ENCODE measurements at regions not wholly inside any gene's neighbourhood (a gene's known extent, or its start where the extent isn't known, plus 50 kb on each side); places are given as distances from the start of the nearest gene placed in this dataset.

- no peak for DNase-seq (ENCODE audit: low spot score)
Measured at GRCh38 chr11:114876234-114876633, 197.9 kb downstream of the NXPE2 start.

DNA sequence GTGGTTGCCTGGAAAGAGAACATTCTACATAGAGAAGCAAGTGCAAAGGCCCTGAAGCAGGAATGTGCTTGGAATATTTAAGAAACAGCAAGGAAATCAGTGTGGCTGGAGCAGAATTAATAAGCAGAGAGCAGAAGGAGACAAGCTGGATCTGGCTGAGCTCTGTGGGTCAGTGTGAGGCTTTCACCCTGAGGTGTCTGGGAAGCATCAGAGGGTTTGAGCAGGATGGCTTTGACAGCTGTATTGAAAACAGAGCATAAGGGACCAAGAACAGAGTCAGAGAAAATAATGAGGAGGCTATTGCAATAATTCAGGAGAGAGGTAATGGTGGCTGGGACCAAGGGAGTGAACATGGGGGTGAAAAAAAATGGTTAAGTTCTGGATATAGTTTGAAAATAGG is 199.6 kb downstream of the NXPE2 start:
- DNase-seq (ENCODE audit: low spot score), result no peak

DNA sequence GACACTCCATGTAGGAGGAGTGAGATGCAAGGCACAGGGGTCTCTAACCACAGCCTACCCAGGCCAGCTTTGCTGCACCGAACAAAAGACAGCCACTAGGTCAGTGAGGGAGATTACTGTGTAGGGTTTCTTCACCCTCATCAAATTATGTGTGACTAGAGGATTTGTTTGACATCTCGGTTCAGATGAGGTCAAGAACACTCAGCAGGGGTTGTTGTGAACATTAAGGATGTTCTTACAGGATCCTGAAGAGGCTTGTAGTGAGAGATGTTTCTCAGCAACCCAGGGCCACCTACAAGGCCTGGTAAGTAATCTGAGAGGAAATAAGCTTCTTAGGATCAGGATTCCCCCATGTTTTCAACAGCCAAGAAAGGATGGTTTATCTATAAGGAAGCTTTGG is 202.1 kb downstream of the NXPE2 start:
- DNase-seq (ENCODE audit: low spot score), result no peak

DNA sequence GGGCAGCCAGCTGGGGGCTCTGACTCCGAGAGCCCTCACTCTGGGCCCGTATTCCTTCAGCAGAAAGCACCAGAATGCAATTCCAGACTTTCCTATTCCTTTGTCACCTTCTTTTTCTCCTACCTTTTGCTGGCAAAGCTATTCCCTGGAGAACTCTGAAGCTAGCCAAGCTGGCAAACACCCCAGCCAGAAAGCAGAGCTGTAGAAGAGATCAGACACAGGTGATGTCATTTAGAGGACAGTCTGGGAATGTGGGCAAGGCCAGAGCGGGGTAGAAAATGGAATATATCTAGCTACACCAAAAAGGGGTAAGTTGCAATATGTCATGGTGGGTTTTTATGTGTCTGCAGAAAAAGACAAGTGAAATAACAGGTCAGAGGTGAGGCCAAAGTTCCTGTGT is 205.1 kb downstream of the NXPE2 start:
- no peak for DNase-seq (ENCODE audit: low spot score)

DNA sequence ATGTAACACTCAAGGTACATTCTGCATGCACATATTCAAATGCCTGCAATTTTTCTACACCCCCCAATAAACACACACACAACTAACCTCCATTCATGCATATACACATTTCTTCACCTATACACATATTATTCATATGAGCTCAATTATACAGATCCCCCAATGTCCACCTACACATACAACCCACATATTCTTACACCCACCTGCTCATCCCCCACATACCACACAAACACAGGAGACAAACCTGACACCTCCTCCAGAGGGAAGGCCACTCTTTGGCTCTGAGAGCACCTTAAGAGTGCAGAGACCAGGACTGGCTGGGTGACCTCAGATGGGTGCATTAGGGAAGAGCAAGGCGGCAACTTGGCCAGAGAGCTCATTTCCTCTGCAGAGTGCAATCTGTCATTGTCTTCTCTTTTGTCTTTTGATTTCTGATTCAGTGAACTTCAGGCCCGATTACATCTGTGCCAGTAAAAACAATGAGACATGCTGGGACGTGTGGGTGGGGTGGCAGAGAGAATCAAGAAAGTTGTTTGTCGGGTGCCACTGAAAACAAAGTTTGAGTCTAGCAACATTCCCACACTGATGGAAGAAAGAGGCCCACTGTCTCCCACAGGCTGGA is 208.4 kb downstream of the NXPE2 start:
- no peak for DNase-seq (ENCODE audit: low spot score)

DNA sequence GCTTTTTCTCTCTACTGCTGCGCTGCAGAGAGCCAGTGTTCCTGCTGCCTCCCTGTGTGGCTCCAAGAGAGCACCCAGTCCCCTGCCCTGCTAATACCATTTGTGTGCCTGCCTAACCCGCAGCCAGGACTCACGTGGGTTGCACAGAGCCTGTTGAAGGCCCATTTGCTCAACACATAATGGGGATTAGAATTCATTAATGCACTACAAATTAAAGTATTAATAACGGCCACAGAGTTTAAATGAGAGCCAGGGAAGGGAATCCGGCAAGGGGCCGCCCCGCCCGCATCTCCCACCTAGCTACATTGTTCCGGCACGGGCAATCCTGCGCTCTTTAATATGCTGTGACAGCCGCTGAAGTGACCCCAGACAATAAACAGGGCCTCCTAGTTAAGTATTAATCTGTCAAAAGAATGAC is 211.3 kb downstream of the NXPE2 start:
- DNase-seq (ENCODE audit: low spot score), result no peak

- no peak for DNase-seq (ENCODE audit: low spot score)
Measured at GRCh38 chr11:114890038-114890437, 211.7 kb downstream of the NXPE2 start.

DNA sequence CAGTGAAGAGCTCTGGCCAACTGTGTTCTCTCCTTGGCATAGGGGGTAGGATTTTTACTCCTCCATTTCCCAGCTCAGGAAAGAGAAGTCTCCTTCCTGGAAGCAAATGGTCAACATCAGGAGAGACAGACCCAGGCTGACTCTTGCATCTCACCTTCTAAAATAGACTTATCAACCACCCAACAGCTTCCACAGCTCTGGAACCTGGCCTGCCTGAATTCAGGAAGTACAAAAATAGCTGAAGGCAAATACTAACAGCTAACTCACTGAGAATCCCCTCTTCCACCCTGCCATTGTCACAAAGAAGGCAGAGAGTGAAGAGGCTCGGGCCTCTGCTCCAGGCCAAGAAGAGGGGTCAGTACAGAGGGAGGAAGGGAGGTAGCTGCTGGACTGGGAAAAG is 213.6 kb downstream of the NXPE2 start:
- no peak for DNase-seq (ENCODE audit: low spot score)

DNA sequence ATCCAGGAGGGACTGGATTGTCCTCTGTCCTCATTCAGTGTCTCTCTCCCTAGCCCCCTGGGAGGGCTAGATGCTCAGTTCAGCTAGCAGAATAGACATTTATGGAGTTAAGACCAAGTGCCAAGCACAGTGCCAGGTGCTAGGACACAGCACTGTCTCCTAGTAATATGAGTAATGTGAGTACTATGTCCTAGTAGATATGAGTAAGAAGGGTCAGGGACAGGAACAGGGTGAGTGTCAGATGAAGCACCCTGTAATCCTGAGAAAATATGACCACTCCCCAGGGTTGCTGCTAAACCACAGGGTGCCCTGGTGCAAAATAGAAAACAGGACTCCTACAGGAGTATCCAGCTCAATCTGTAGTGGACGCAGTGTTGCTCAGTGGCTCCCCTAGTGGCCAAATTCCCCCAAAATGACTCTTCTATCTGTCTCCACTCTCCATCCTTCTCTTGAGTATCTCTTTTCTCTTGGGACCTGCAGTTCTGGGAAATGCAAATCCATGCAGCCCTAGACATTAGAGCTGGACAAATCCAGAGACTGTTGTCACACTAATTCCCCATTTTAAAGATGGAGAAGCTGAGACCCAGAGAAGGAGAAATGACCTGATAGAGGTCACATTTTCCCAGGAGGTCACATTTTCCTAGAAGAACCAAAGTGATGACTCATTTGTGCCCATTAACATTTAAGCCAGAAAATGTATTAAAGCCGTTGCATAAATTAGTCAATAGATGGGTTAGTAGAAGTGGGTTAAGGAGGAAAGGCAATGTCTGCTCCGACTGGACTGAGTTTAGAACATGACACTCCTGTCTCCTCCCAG is 214.3 kb downstream of the NXPE2 start:
- no peak for DNase-seq (ENCODE audit: low spot score)

- DNase-seq (ENCODE audit: low spot score), result no peak
Measured at GRCh38 chr11:114893329-114893728, 215.0 kb downstream of the NXPE2 start.

DNA sequence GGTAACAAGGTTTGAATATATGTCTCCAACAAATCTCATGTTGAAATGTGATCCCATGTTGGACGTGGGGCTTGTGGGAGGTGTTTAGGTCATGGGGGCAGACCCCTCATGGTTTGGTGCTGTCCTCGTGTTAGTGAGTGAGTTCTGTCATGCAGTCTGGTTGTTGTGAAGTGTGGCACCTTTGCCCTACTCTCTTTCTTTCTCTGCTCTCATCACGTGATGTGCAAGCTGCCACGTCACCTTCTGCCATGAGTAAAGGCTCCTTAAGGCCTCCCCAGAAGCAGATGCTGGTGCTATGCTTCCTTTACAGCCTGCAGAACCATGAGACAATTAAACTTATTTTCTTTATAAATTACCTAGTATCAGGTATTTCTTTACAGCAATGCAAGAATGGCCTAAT is 218.3 kb downstream of the NXPE2 start:
- DNase-seq (ENCODE audit: low spot score), result no peak

- DNase-seq (ENCODE audit: low spot score), result no peak
Measured at GRCh38 chr11:114909866-114910265, 231.5 kb downstream of the NXPE2 start.

- DNase-seq (ENCODE audit: low spot score), result no peak
Measured at GRCh38 chr11:114912826-114913225, 234.5 kb downstream of the NXPE2 start.

GRCh38 chr11:114914231-114915005 is 236.1 kb downstream of the NXPE2 start:
- no peak for DNase-seq (ENCODE audit: low spot score)

- no peak for DNase-seq (ENCODE audit: low spot score)
Measured at GRCh38 chr11:114915871-114916805, 237.8 kb downstream of the NXPE2 start.

- DNase-seq (ENCODE audit: low spot score), result no peak
Measured at GRCh38 chr11:114918286-114918685, 240.0 kb downstream of the NXPE2 start.

DNA sequence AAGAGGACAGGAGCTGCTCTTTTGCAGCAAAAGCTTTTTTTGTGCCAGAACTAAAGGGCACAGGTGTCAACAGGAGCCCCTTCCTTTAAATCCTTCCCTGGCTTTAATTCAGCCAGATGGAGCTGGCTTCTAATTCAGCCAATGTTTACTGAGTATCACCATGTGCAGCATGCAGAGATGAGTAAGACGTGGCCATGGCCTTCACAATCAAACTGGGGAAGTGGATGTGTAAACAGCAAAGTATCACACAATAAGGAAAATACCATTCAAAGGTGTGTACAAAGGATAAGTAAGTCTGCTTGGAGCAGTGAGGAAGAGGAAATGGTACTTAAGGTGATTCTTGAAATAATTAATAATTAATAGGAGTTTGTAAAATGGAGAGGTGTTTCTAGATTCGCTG is 243.4 kb downstream of the NXPE2 start:
- DNase-seq (ENCODE audit: low spot score), result no peak

- no peak for DNase-seq (ENCODE audit: low spot score)
Measured at GRCh38 chr11:114924042-114924441, 245.7 kb downstream of the NXPE2 start.

DNA sequence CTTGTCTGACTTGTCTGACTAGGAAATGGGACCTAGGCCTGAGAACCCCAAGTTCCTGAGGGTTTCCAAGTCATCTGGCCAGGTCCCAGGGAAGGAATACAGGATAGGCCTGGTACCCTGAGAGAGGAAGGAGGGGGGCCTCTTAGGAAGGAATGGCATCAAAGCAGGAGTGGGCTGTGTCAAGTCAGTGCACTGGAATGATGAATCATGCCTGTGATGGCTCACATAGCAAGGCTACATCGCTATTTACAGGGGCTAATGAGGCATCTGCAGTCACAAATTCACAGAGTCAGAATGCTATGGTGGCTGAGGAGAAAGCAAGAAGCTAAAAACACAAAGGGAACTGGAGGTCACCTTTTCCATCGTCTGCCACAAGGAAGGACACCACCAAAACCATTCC is 247.3 kb downstream of the NXPE2 start:
- DNase-seq (ENCODE audit: low spot score), result no peak

DNA sequence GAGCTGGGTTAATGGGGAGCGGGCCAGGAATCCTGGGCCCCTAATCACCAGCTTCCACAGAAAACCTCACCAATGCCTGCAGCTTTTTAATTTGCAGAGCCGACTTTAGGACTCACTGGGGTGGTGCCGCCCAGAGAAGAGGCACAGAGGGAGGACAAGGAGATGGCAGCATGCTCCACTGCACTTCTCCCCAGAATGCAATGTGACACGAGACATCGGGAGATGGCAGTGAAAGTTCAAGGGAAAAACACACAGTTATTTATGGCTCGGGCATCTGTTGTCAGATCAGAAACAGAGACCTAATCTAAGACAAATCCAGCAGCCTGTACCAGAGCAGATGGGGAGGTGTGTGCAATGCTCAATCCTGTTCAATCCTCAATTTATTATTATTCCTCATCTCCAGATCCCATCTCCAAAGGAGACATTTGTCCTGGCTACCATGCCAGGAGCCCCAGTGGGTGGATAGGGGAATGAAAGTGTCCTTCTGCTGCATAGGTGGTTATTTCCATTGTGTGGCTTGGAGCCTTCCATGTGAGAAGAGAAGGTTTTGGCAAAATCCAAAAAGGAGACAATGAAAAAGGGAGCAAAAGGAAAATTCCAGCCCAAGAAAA is 250.0 kb downstream of the NXPE2 start:
- peak; percentile 22 for DNase-seq (ENCODE audit: low spot score)

GRCh38 chr11:114929351-114930000 is 251.1 kb downstream of the NXPE2 start:
- no peak for DNase-seq (ENCODE audit: low spot score)

Measured in Ammon's horn (tissue), 1 donor.